ENCODE measurements at regions not wholly inside any gene's neighbourhood (a gene's known extent, or its start where the extent isn't known, plus 50 kb on each side); places are given as distances from the start of the nearest gene placed in this dataset.

DNA sequence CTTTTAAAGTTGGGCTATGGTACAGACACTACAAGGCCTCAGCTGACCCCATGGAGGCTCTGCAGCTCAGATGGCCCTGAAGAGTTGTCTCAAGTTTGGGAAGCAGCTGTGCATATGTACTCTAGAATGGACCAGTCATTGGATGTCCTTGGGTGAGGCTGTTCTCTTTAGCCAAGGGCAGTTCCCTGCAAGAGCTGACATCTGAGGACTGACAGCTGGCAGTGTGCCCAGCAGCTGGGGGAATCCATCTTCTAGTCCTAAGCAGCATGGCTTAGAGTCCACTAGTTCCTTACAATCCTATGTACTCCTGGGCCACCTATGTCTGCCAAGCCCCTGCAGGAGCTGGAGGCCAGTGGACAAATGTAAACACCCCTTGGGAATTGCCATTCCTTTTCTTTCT lies 76.5 kb downstream of the C11orf91 start:
- H3K4me1 ChIP-seq: no peaks in the 10 kb centered on the region
- no peaks in the 10 kb centered on the region for H3K9me3 ChIP-seq
- H3K27me3 ChIP-seq: no peaks in the 10 kb centered on the region
- ATAC-seq (ENCODE audit: low FRiP score in 2 of 2) (peak in 1 of 2 donors; percentile 22), DNase-seq (no peak)
- H3K36me3 ChIP-seq: no peaks in the 10 kb centered on the region
- no peak overlapping the region for H3K4me3 ChIP-seq
- H3K27ac ChIP-seq: no peak overlapping the region
- TF ChIP-seq POLR2AphosphoS5 (IDR thresholded peaks at IDR 0.05) (no peak), POLR2A (IDR thresholded peaks at IDR 0.05) (no peak), EP300 (IDR thresholded peaks at IDR 0.05) (no peak)
- TF ChIP-seq, protein P1, sequence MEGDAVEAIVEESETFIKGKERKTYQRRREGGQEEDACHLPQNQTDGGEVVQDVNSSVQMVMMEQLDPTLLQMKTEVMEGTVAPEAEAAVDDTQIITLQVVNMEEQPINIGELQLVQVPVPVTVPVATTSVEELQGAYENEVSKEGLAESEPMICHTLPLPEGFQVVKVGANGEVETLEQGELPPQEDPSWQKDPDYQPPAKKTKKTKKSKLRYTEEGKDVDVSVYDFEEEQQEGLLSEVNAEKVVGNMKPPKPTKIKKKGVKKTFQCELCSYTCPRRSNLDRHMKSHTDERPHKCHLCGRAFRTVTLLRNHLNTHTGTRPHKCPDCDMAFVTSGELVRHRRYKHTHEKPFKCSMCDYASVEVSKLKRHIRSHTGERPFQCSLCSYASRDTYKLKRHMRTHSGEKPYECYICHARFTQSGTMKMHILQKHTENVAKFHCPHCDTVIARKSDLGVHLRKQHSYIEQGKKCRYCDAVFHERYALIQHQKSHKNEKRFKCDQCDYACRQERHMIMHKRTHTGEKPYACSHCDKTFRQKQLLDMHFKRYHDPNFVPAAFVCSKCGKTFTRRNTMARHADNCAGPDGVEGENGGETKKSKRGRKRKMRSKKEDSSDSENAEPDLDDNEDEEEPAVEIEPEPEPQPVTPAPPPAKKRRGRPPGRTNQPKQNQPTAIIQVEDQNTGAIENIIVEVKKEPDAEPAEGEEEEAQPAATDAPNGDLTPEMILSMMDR (IDR thresholded peaks at IDR 0.05): no peak

DNA sequence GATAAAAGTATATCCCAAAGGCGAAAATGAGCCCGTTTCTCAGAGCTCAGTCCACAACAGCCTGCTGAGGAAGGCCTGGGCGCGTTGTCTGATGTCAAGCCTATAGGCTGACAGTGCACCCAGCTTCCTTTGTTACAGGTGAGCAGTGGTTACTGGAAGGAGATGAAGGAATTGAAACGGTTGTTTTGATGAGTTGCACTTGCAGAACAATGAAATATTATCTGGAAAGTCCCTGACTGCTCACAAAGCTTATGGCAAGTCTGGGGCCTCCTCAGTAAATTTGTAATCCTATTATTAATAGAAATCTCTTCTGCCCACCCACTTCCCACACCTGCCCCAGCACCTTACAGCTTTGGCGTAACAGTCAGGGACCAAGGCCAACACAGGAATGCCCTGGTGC lies 77.8 kb downstream of the C11orf91 start:
- no peak for ATAC-seq (ENCODE audit: low FRiP score in 2 of 2)
- no peaks in the 10 kb centered on the region for H3K27me3 ChIP-seq
- no peaks in the 10 kb centered on the region for H3K36me3 ChIP-seq
- no peaks in the 10 kb centered on the region for H3K4me1 ChIP-seq
- H3K4me3 ChIP-seq: no peak overlapping the region
- no peak overlapping the region for H3K27ac ChIP-seq
- DNase-seq: no peak
- 75% methylated on average over 5 to 6 of the region's 6 CpGs for WGBS, 2 donors
- TF ChIP-seq POLR2AphosphoS5 (IDR thresholded peaks at IDR 0.05) (no peak), POLR2A (IDR thresholded peaks at IDR 0.05) (no peak), EP300 (IDR thresholded peaks at IDR 0.05) (no peak)
- TF ChIP-seq, protein P1 (IDR thresholded peaks at IDR 0.05): no peak
- H3K9me3 ChIP-seq: no peaks in the 10 kb centered on the region

DNA sequence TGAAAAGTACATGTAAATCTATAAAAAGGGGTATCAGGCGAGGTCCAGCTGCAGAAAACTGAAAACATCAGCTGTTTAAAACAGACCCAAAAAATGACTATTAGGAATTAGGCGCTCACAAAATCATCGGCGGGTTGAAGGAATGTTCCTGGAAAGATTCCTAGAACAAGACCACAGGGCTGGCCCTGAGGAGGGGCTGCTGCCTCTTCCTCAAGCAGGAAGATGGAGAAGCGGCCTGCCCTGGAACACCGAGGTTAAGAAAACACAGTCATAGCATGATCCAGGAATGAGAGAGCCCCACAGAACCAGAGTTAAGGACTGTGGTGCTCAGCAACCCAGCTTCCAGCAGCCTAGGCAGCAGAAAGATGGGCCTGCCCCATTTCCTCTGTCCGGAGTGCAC lies 78.4 kb downstream of the C11orf91 start:
- Histone ChIP-seq H3K9me3 (no peaks in the 10 kb centered on the region), H3K27me3 (no peaks in the 10 kb centered on the region), H3K36me3 (no peaks in the 10 kb centered on the region), H3K4me3 (no peak overlapping the region), H3K27ac (no peak overlapping the region), H3K4me1 (no peaks in the 10 kb centered on the region)
- DNase-seq: no peak
- no peak for ATAC-seq (ENCODE audit: low FRiP score in 2 of 2)
- TF ChIP-seq POLR2A (IDR thresholded peaks at IDR 0.05) (no peak), EP300 (IDR thresholded peaks at IDR 0.05) (no peak), POLR2AphosphoS5 (IDR thresholded peaks at IDR 0.05) (no peak)
- TF ChIP-seq, protein P1 (IDR thresholded peaks at IDR 0.05): no peak
- 54 to 78% methylated on average over 7 of the region's 7 CpGs for WGBS, 2 donors

DNA sequence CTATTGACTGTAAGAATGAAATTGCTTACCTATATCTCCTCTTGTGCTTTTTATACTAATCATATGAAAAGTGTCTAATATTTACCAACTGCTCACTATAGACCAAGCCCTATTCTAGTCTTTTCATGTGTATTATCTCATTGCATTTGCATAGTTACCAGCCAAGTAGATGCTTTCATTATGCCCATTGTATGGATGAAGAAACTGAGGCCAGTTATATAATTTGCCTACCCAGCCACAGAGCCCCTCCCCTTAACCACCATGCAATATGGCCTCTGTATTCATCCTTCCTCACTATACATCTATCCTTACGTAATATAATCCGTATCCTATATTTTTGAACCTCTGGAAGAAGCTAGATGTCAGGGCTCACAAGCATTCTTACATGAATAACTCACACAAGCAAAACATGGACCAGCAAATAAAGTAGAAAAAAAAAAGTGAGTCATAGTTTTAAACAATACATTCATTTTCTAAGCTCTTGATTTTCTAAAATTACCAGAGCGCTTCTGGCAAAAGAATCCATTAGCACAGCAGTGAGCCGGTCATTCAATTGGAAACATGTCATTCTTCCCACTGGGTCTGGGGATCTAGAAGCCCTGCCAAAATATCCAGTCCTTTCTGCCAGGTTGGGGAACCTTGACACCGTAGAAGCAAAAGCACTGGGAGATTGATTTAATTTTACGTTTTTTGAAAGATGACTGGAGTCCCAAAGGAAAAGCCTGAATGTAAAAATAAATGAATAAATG lies 80.0 kb downstream of the C11orf91 start:
- Histone ChIP-seq H3K27ac (no peak overlapping the region), H3K36me3 (no peaks in the 10 kb centered on the region), H3K9me3 (no peaks in the 10 kb centered on the region), H3K27me3 (no peaks in the 10 kb centered on the region), H3K4me3 (no peak overlapping the region), H3K4me1 (no peaks in the 10 kb centered on the region)
- no peak for DNase-seq
- no peak for TF ChIP-seq EP300 (IDR thresholded peaks at IDR 0.05)
- TF ChIP-seq, protein P1 (IDR thresholded peaks at IDR 0.05): no peak
- no peak for TF ChIP-seq POLR2AphosphoS5 (IDR thresholded peaks at IDR 0.05)
- no peak for TF ChIP-seq POLR2A (IDR thresholded peaks at IDR 0.05)
- no peak for ATAC-seq (ENCODE audit: low FRiP score in 2 of 2)
- 90 to 95% methylated on average over 6 of the region's 6 CpGs for WGBS, 2 donors

DNA sequence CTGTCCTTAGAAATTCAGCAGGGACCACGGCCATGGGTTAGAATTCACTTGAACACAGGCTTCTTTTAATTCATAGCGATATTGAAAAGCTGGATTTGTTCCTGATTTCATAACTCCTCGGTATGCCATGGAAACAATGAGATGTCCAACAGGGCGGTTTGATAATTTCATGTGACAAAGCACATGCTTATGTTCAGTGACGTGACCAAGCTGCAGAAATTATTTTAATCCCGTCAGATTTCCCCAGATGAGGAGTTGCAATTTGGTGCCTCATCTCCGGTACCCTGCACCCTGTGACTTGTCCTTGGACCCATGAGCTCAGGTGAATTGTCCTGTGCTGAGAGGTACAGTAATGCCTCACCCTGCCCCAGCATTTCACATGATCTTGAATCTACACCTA lies 81.7 kb downstream of the C11orf91 start:
- no peak overlapping the region for H3K27ac ChIP-seq
- DNase-seq (no peak), ATAC-seq (ENCODE audit: low FRiP score in 2 of 2) (no peak)
- 88 to 89% methylated on average over 7 of the region's 7 CpGs for WGBS, 2 donors
- H3K4me1 ChIP-seq: no peaks in the 10 kb centered on the region
- no peaks in the 10 kb centered on the region for H3K9me3 ChIP-seq
- no peak for TF ChIP-seq EP300 (IDR thresholded peaks at IDR 0.05)
- TF ChIP-seq, protein P1 (IDR thresholded peaks at IDR 0.05): no peak
- TF ChIP-seq POLR2A (IDR thresholded peaks at IDR 0.05): no peak
- no peak for TF ChIP-seq POLR2AphosphoS5 (IDR thresholded peaks at IDR 0.05)
- H3K27me3 ChIP-seq: no peaks in the 10 kb centered on the region
- H3K36me3 ChIP-seq: no peaks in the 10 kb centered on the region
- H3K4me3 ChIP-seq: no peak overlapping the region
